ENCODE measurements at regions not wholly inside any gene's neighbourhood (a gene's known extent, or its start where the extent isn't known, plus 50 kb on each side); places are given as distances from the start of the nearest gene placed in this dataset.
A peak's percentile ranks its signal among the peaks of the same experiment; 100 is the strongest.

DNA sequence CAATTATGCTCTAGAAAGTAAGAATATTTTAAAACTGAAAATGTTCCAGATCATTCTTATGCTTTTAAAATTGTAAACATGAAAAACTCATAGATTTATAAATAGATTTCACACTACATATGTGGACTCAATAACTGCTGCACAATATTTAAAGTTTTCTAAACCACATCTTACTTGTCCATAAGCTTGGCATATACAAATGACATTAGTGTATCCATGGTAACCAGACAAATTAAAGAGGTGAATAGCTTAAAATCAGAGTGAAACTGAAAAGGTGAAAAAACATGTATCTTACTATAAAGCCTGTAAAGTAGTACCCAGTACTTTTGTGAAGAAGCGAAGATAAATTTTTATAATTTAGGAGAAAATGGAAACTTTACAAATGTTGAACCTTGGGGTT lies 151.2 kb upstream of the MYO16 start:
- TF ChIP-seq, protein P1, sequence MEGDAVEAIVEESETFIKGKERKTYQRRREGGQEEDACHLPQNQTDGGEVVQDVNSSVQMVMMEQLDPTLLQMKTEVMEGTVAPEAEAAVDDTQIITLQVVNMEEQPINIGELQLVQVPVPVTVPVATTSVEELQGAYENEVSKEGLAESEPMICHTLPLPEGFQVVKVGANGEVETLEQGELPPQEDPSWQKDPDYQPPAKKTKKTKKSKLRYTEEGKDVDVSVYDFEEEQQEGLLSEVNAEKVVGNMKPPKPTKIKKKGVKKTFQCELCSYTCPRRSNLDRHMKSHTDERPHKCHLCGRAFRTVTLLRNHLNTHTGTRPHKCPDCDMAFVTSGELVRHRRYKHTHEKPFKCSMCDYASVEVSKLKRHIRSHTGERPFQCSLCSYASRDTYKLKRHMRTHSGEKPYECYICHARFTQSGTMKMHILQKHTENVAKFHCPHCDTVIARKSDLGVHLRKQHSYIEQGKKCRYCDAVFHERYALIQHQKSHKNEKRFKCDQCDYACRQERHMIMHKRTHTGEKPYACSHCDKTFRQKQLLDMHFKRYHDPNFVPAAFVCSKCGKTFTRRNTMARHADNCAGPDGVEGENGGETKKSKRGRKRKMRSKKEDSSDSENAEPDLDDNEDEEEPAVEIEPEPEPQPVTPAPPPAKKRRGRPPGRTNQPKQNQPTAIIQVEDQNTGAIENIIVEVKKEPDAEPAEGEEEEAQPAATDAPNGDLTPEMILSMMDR (IDR thresholded peaks at IDR 0.05; ENCODE audit: insufficient read depth, low read length, poor library complexity, severe bottlenecking), result no peak
- Histone ChIP-seq H3K36me3 (ENCODE audit: control insufficient read depth, insufficient read depth, low read length) (no peaks in the 10 kb centered on the region), H3K27me3 (ENCODE audit: control insufficient read depth, insufficient read depth, low read length) (no peaks in the 10 kb centered on the region), H3K4me3 (ENCODE audit: low read depth, low read length) (no peak overlapping the region)
- DNase-seq (ENCODE audit: low read depth), result no peak

GRCh38 chr13:108483981-108484380 lies 145.4 kb upstream of the MYO16 start:
- TF ChIP-seq, protein P1 (IDR thresholded peaks at IDR 0.05; ENCODE audit: insufficient read depth, low read length, poor library complexity, severe bottlenecking), result no peak
- Histone ChIP-seq H3K36me3 (ENCODE audit: control insufficient read depth, insufficient read depth, low read length) (no peaks in the 10 kb centered on the region), H3K27me3 (ENCODE audit: control insufficient read depth, insufficient read depth, low read length) (no peaks in the 10 kb centered on the region), H3K4me3 (ENCODE audit: low read depth, low read length) (no peak overlapping the region)
- no peak for DNase-seq (ENCODE audit: low read depth)

GRCh38 chr13:108486096-108486495 lies 143.3 kb upstream of the MYO16 start:
- TF ChIP-seq, protein P1 (IDR thresholded peaks at IDR 0.05; ENCODE audit: insufficient read depth, low read length, poor library complexity, severe bottlenecking), result no peak
- Histone ChIP-seq H3K27me3 (ENCODE audit: control insufficient read depth, insufficient read depth, low read length) (no peaks in the 10 kb centered on the region), H3K4me3 (ENCODE audit: low read depth, low read length) (no peak overlapping the region), H3K36me3 (ENCODE audit: control insufficient read depth, insufficient read depth, low read length) (no peaks in the 10 kb centered on the region)
- no peak for DNase-seq (ENCODE audit: low read depth)

DNA sequence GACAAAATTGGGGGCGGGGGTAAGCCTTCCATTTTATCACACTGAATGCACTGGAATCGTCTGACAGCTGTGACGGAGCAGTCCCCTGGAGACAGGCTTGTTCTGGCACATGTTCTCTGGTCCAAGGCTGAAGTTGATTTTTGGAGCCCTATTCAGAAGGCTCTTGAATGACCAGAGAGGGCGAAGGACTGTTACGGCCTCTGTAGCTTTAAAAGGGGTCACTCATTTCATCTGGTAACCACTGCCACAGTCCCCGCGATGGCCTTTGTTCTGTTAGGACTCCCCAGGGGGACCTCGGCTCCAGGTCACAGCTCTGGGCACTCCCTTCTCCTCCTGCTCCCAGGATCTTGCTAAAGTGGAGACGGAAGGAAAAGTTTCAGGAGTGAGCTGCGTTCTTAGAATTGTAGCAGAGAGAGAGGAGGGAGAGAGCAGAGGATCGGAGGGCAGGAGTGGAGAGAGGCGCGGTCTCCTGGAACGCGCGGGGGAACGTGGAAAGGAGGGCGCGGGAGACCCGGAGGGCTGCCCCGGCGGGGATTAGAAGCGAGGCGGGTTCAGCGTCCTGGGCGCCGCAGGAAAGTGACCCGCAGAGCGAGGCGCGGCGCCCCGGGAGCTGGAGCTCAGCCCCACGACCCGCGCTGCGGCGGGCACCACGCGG lies 134.3 kb upstream of the MYO16 start:
- TF ChIP-seq, protein P1 (IDR thresholded peaks at IDR 0.05; ENCODE audit: insufficient read depth, low read length, poor library complexity, severe bottlenecking), result no peak
- Histone ChIP-seq H3K4me3 (ENCODE audit: low read depth, low read length) (peak overlapping the region; percentile 27), H3K27me3 (ENCODE audit: control insufficient read depth, insufficient read depth, low read length) (peaks cover 15% of the 10 kb centered on the region), H3K36me3 (ENCODE audit: control insufficient read depth, insufficient read depth, low read length) (no peaks in the 10 kb centered on the region)
- no peak for DNase-seq (ENCODE audit: low read depth)

DNA sequence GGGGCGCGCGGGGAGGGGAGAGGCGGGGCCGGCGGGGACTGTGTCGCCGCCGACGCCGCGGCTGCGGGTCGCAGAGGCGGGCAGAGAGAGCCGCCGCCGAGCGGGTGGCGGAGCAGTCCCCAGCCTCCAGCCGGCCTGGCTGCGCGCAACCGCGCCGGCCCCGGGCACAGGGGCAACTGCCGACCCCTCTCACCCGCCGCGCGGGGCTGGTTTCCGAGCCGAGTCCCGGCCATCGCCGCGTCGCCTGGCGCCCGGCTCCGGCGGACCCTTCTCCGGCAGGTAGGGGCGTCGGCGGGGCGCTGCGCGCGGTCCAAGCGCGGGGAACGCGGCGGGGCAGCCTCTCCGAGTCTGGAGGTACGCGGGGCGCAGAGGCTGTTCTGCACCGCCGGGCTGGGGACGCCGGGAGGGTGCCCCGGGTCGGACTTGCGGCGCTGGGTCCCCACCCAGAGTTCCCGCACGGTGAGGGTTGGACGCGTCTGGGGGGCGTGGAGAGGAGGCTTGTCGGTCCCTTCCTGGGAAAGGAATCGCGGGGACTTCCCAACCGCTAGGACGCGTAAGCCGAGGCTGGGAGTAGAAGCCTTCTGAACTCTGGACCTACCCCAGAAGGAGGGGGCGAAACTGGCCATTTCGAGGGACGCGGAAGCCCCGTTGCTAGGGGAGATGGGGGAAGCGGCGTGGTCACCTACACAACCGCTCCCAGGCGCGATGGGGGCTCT lies 133.6 kb upstream of the MYO16 start:
- H3K36me3 ChIP-seq (ENCODE audit: control insufficient read depth, insufficient read depth, low read length), result no peaks in the 10 kb centered on the region
- H3K27me3 ChIP-seq (ENCODE audit: control insufficient read depth, insufficient read depth, low read length), result peaks cover 15% of the 10 kb centered on the region
- DNase-seq (ENCODE audit: low read depth), result no peak
- TF ChIP-seq, protein P1 (IDR thresholded peaks at IDR 0.05; ENCODE audit: insufficient read depth, low read length, poor library complexity, severe bottlenecking), result no peak
- peak overlapping the region; percentile 27 for H3K4me3 ChIP-seq (ENCODE audit: low read depth, low read length)
